ENCODE measurements at regions not wholly inside any gene's neighbourhood (a gene's known extent, or its start where the extent isn't known, plus 50 kb on each side); places are given as distances from the start of the nearest gene placed in this dataset.
"Not testable (repeated sequence)": the region's sequence is repeated elsewhere in the genome, so short reads cannot be mapped to it uniquely, and the experiment has no call there.

DNA sequence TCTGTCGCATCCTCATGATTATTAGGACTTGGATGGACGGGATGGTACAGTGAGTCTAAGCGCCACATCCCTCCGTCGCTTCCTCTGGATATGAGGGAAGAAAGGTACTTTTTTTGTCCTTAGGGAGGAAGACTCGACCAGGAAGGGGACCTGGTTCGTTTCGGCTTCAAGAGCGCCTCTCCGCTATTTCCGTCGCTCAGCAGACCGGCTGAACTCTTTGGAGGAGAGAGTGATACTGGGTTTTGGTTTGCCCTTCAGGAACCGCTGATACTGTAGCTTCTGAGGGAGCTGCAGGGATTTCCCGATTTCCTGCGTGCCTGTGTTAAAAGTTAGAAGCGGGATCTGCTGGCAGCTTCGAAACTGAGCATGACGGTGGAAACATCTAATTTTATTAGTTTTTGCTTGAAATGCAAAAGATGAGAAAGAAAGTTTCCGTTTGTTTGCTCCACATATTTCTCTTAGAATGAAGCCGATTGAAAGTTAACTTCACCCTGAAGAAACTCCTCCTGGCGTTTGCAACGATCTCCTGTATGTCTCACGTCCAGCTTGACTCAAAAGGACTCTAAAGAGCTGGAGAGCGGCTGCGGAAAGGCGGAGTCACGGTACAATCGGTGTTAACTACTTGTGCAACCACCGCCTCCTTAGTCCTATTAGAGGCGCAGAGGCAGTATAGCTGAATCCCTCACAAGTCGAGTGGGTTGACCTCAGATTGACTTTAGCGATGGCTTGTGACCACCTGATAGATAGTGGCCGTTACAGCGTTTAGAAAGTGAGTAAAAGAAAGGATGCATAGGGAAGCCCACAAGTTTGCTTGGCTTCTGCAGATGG lies 129.4 kb downstream of the TRIM27 start:
- no peak for TF ChIP-seq REST (IDR thresholded peaks at IDR 0.05; ENCODE audit: borderline replicate concordance)
- TF ChIP-seq SMC3 (conservative IDR thresholded peaks at IDR 0.05; ENCODE audit: poor library complexity), result no peak
- no peak for TF ChIP-seq CTCF (IDR thresholded peaks at IDR 0.05; ENCODE audit: poor library complexity, severe bottlenecking)
- no peak for TF ChIP-seq POLR2AphosphoS5 (IDR thresholded peaks at IDR 0.05)
- TF ChIP-seq RAD21 (conservative IDR thresholded peaks at IDR 0.05), result no peak
- no peak for TF ChIP-seq TAF1 (IDR thresholded peaks at IDR 0.05; ENCODE audit: low read depth)
- TF ChIP-seq EP300 (conservative IDR thresholded peaks at IDR 0.05; ENCODE audit: poor library complexity, severe bottlenecking), result no peak
- no peak for TF ChIP-seq EZH2 (IDR thresholded peaks at IDR 0.05; ENCODE audit: borderline replicate concordance, insufficient read depth, low read length, poor library complexity, severe bottlenecking)
- TF ChIP-seq MXI1 (conservative IDR thresholded peaks at IDR 0.05; ENCODE audit: poor library complexity, severe bottlenecking), result no peak
- Histone ChIP-seq H3K9me3 (ENCODE audit: low read length) (peaks cover 4% of the 10 kb centered on the region), H4K20me1 (ENCODE audit: insufficient read depth) (no peaks in the 10 kb centered on the region), H3F3A (ENCODE audit: insufficient read depth, low read length, poor library complexity, severe bottlenecking) (no peaks in the 10 kb centered on the region), H3K4me3 (ENCODE audit: low read length) (no peak overlapping the region), H3K27me3 (ENCODE audit: insufficient read depth, low read depth, low read length) (peaks cover 91% of the 10 kb centered on the region), H3K9me2 (ENCODE audit: insufficient read depth, low read length) (no peaks in the 10 kb centered on the region), H3K4me2 (ENCODE audit: low read length) (no peak overlapping the region), H3K36me3 (ENCODE audit: insufficient read depth, low read length) (no peaks in the 10 kb centered on the region), H3K79me2 (replicated peaks; ENCODE audit: insufficient read depth, low read length) (no peaks in the 10 kb centered on the region), H3K27ac (ENCODE audit: low read length) (no peak overlapping the region), H3K9ac (ENCODE audit: low read length) (no peak overlapping the region), H2AFZ (ENCODE audit: low read depth, low read length) (no peak overlapping the region)

GRCh38 chr6:28800647-28801046 lies 123.1 kb downstream of the TRIM27 start:
- H4K20me1 ChIP-seq (ENCODE audit: insufficient read depth); H3K9me3 ChIP-seq (ENCODE audit: low read length); H3K79me2 ChIP-seq (replicated peaks; ENCODE audit: insufficient read depth, low read length); H3K36me3 ChIP-seq (ENCODE audit: insufficient read depth, low read length); H3K4me3 ChIP-seq (ENCODE audit: low read length); H3K9ac ChIP-seq (ENCODE audit: low read length); H2AFZ ChIP-seq (ENCODE audit: low read depth, low read length); H3F3A ChIP-seq (ENCODE audit: insufficient read depth, low read length, poor library complexity, severe bottlenecking); H3K4me2 ChIP-seq (ENCODE audit: low read length); H3K9me2 ChIP-seq (ENCODE audit: insufficient read depth, low read length); H3K27ac ChIP-seq (ENCODE audit: low read length): not testable (repeated sequence)
- H3K27me3 ChIP-seq (ENCODE audit: insufficient read depth, low read depth, low read length), result peaks cover 81% of the 10 kb centered on the region

Measured in neural cell (in vitro differentiated cells).